ENCODE measurements at regions not wholly inside any gene's neighbourhood (a gene's known extent, or its start where the extent isn't known, plus 50 kb on each side); places are given as distances from the start of the nearest gene placed in this dataset.

GRCh38 chr21:29396951-29397455 is 98.3 kb downstream of the BACH1 start:
- TF ChIP-seq CTCF (IDR thresholded peaks at IDR 0.05), result no peak
- TF ChIP-seq POLR2A (IDR thresholded peaks at IDR 0.05), result no peak

Data from esophagus squamous epithelium (tissue), 4 donors.